ENCODE measurements at regions not wholly inside any gene's neighbourhood (a gene's known extent, or its start where the extent isn't known, plus 50 kb on each side); places are given as distances from the start of the nearest gene placed in this dataset.
"Not testable (repeated sequence)": the region's sequence is repeated elsewhere in the genome, so short reads cannot be mapped to it uniquely, and the experiment has no call there.

GRCh38 chr18:8501044-8501443 lies 108.2 kb upstream of the RAB12 start:
- DNase-seq: no peak

GRCh38 chr18:8503248-8503647 lies 106.0 kb upstream of the RAB12 start:
- no peak for DNase-seq

GRCh38 chr18:8504424-8504823 lies 104.8 kb upstream of the RAB12 start:
- no peak for DNase-seq

GRCh38 chr18:8504880-8505435 lies 104.3 kb upstream of the RAB12 start:
- DNase-seq: no peak

GRCh38 chr18:8506251-8507049 lies 102.8 kb upstream of the RAB12 start:
- no peak for DNase-seq

GRCh38 chr18:8507361-8507760 lies 101.9 kb upstream of the RAB12 start:
- no peak for DNase-seq

- no peak for DNase-seq
Observed at GRCh38 chr18:8507915-8508705, 101.1 kb upstream of the RAB12 start.

GRCh38 chr18:8513249-8513648 lies 96.0 kb upstream of the RAB12 start:
- DNase-seq: no peak

- no peak for DNase-seq
Observed at GRCh38 chr18:8514409-8514808, 94.8 kb upstream of the RAB12 start.

GRCh38 chr18:8515142-8515865 lies 93.9 kb upstream of the RAB12 start:
- DNase-seq: no peak

GRCh38 chr18:8516371-8517250 lies 92.6 kb upstream of the RAB12 start:
- DNase-seq: no peak

- no peak for DNase-seq
Observed at GRCh38 chr18:8517276-8517675, 92.0 kb upstream of the RAB12 start.

- no peak for DNase-seq
Observed at GRCh38 chr18:8519102-8519501, 90.1 kb upstream of the RAB12 start.

- no peak for DNase-seq
Observed at GRCh38 chr18:8520266-8520665, 89.0 kb upstream of the RAB12 start.

GRCh38 chr18:8522756-8523155 lies 86.5 kb upstream of the RAB12 start:
- no peak for DNase-seq

GRCh38 chr18:8525692-8526091 lies 83.5 kb upstream of the RAB12 start:
- no peak for DNase-seq

GRCh38 chr18:8526332-8526731 lies 82.9 kb upstream of the RAB12 start:
- DNase-seq: no peak

GRCh38 chr18:8529609-8530008 lies 79.6 kb upstream of the RAB12 start:
- DNase-seq: no peak

- not testable (repeated sequence) for DNase-seq
Observed at GRCh38 chr18:8531084-8531483, 78.2 kb upstream of the RAB12 start.

GRCh38 chr18:8536231-8536630 lies 73.0 kb upstream of the RAB12 start:
- no peak for DNase-seq

GRCh38 chr18:8536922-8537321 lies 72.3 kb upstream of the RAB12 start:
- DNase-seq: no peak

GRCh38 chr18:8537400-8537799 lies 71.8 kb upstream of the RAB12 start:
- DNase-seq: no peak

Measured in stimulated activated naive CD4-positive, alpha-beta T cell (primary cell).